ENCODE measurements at regions not wholly inside any gene's neighbourhood (a gene's known extent, or its start where the extent isn't known, plus 50 kb on each side); places are given as distances from the start of the nearest gene placed in this dataset.

GRCh38 chr20:47872341-47872740, 87.1 kb upstream of the SULF2 start:
- DNase-seq, result no peak
- 73 to 82% methylated on average over 9 of the region's 9 CpGs for WGBS, 2 donors
- Histone ChIP-seq H3K4me3 (no peak overlapping the region), H3K27me3 (peaks cover 0 to 12% (median 0%) of the 10 kb centered on the region in 4 donors), H3K4me1 (no peaks in the 10 kb centered on the region), H3K27ac (no peak overlapping the region), H3K9me3 (no peaks in the 10 kb centered on the region), H3K36me3 (no peaks in the 10 kb centered on the region)
- intact Hi-C loops (cut with DNase I), result no loop called here
- TF ChIP-seq CTCF (IDR thresholded peaks at IDR 0.05) (no peak), POLR2A (IDR thresholded peaks at IDR 0.05) (no peak)

GRCh38 chr20:47870475-47870874, 85.2 kb upstream of the SULF2 start:
- peaks cover 0 to 12% (median 0%) of the 10 kb centered on the region in 4 donors for H3K27me3 ChIP-seq
- H3K27ac ChIP-seq, result no peak overlapping the region
- no peaks in the 10 kb centered on the region for H3K9me3 ChIP-seq
- H3K4me1 ChIP-seq, result no peaks in the 10 kb centered on the region
- intact Hi-C loops (cut with DNase I), result no loop called here
- no peaks in the 10 kb centered on the region for H3K36me3 ChIP-seq
- TF ChIP-seq POLR2A (IDR thresholded peaks at IDR 0.05) (no peak), CTCF (IDR thresholded peaks at IDR 0.05) (no peak)
- 80 to 94% methylated on average over 2 of the region's 2 CpGs for WGBS, 2 donors
- no peak overlapping the region for H3K4me3 ChIP-seq
- DNase-seq, result no peak

GRCh38 chr20:47868744-47869143, 83.5 kb upstream of the SULF2 start:
- 79 to 81% methylated on average over 8 to 12 of the region's 14 CpGs for WGBS, 2 donors
- TF ChIP-seq CTCF (IDR thresholded peaks at IDR 0.05), result no peak
- no peak for TF ChIP-seq POLR2A (IDR thresholded peaks at IDR 0.05)
- Histone ChIP-seq H3K36me3 (no peaks in the 10 kb centered on the region), H3K4me3 (no peak overlapping the region), H3K27ac (no peak overlapping the region), H3K4me1 (no peaks in the 10 kb centered on the region), H3K9me3 (no peaks in the 10 kb centered on the region), H3K27me3 (peaks cover 0 to 12% (median 0%) of the 10 kb centered on the region in 4 donors)
- intact Hi-C loops (cut with DNase I), result no loop called here
- DNase-seq, result no peak

- 85 to 88% methylated on average over 9 to 10 of the region's 11 CpGs for WGBS, 2 donors
- no peak for DNase-seq
- no peaks in the 10 kb centered on the region for H3K36me3 ChIP-seq
- peaks cover 0 to 12% (median 0%) of the 10 kb centered on the region in 4 donors for H3K27me3 ChIP-seq
- H3K9me3 ChIP-seq, result no peaks in the 10 kb centered on the region
- H3K27ac ChIP-seq, result no peak overlapping the region
- H3K4me3 ChIP-seq, result no peak overlapping the region
- intact Hi-C loops (cut with DNase I), result no loop called here
- H3K4me1 ChIP-seq, result no peaks in the 10 kb centered on the region
- TF ChIP-seq CTCF (IDR thresholded peaks at IDR 0.05) (no peak), POLR2A (IDR thresholded peaks at IDR 0.05) (no peak)
Measured at GRCh38 chr20:47868236-47868635, 83.0 kb upstream of the SULF2 start.

GRCh38 chr20:47867831-47868230, 82.5 kb upstream of the SULF2 start:
- peaks cover 0 to 12% (median 0%) of the 10 kb centered on the region in 4 donors for H3K27me3 ChIP-seq
- H3K27ac ChIP-seq, result no peak overlapping the region
- no peak for DNase-seq
- no peaks in the 10 kb centered on the region for H3K36me3 ChIP-seq
- H3K4me3 ChIP-seq, result no peak overlapping the region
- 83 to 89% methylated on average over 4 to 13 of the region's 15 CpGs for WGBS, 2 donors
- TF ChIP-seq POLR2A (IDR thresholded peaks at IDR 0.05) (no peak), CTCF (IDR thresholded peaks at IDR 0.05) (no peak)
- H3K9me3 ChIP-seq, result no peaks in the 10 kb centered on the region
- no peaks in the 10 kb centered on the region for H3K4me1 ChIP-seq
- intact Hi-C loops (cut with DNase I), result no loop called here

Data from esophagus squamous epithelium (tissue), 5 donors.